DMS53 treated with DMSO at 0.1 percent for 48 hours (cell line): ENCODE measurements at regions not wholly inside any gene's neighbourhood (a gene's known extent, or its start where the extent isn't known, plus 50 kb on each side); places are given as distances from the start of the nearest gene placed in this dataset.
A peak's percentile ranks its signal among the peaks of the same experiment; 100 is the strongest.
"Not testable (repeated sequence)": the region's sequence is repeated elsewhere in the genome, so short reads cannot be mapped to it uniquely, and the experiment has no call there.

Experiments used
- DNase-seq: peaks from one replicate; lab custom pipeline; 2025; ENCODE audit not compliant: unreplicated experiment; lab: John Stamatoyannopoulos, UW

DNA sequence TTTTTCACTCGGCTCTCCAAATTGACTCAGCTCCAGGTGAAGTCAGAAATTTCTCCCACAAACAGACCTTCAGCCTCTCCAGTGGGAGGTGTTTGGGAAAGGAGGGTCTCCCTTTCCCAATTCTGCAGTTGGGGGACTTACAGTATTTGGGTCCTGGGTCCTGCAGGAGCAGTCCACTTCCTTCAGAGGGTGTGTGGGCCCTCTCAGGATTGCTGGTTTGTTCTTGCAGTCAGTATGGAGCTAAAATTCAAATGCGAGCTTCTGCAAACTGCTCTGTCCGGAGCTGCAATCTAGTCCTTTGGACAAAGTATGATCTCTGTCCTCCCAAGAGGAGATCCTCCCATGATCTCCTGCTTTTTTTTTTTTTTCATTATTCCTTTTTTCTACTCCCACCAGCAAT is 87.9 kb upstream of the MSTN start:
- DNase-seq: no peak

- DNase-seq: no peak
These were observed 87.4 kb upstream of the MSTN start for GRCh38 chr2:190149908-190150307.

- no peak for DNase-seq
These were observed 86.7 kb upstream of the MSTN start for GRCh38 chr2:190149200-190149599.

DNA sequence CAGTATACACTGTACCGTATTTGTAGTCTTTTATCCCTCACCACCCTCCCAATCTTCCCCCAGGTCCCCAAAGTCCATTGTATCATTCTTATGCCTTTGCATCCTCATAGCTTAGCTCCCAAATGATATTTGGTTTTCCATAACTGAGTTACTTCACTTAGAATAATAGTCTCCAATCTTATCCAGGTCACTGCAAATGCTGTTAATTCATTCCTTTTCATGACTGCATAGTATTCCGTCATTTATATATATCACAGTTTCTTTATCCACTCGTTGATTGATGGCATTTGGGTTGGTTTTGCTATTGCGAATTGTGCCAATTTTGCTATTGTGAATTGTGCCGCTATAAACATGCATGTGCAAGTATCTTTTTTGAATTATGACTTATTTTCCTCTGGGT is 83.6 kb upstream of the MSTN start:
- DNase-seq: not testable (repeated sequence)

DNA sequence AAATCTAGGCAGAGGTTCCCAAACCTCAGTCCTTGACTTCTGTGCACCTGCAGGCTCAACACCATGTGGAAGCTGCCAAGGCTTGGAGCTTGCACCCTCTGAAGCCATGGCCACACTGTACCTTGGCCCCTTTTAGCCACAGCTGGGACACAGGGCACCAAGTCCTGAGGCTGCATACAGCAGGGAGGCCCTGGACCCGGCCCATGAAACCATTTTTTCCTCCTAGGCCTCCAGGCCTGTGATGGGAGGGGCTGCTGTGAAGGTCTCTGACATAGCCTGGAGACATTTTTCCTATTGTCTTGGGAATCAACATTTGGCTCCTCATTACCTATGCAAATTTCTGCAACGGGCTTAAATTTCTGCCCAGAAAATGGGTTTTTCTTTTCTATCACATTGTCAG is 77.9 kb upstream of the MSTN start:
- not testable (repeated sequence) for DNase-seq

DNA sequence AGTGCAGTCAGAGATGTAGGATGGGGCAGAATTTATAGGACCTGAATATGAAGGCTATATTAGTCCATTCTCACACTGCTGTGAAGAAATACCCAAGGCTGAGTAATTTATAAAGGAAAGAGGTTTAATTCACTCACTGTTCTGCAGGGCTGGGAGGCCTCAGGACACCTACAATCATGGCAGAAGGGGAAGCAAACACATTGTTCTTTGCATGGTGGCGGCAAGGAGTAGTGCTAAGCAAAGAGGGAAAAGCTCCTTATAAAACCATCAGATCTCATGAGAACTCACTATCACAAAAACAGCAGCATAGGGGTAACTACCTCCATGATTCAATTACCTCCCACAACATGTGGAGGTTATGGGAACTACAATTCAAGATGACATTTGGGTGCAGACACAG is 76.8 kb upstream of the MSTN start:
- DNase-seq: no peak

GRCh38 chr2:190138032-190138431 is 75.5 kb upstream of the MSTN start:
- no peak for DNase-seq

GRCh38 chr2:190137561-190137960 is 75.0 kb upstream of the MSTN start:
- no peak for DNase-seq

DNA sequence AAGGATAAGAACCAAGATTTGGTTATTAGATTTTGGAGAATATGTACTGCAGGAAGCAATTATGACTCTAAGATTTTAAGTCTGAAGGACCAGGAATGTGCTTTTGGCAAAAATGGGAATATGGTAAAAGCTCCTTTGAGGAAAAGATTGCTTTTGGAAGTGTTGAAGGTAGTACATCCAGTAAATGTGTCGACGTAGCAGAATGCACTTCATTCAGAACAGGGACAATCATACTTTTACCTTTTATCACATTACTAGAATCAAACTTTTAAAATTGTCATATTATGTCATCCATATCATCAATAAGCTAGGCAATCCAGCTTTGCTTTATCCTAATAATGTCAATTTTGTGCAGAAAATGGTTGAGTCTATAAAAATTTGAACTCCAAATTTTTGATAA is 74.3 kb upstream of the MSTN start:
- no peak for DNase-seq

GRCh38 chr2:190136259-190136658 is 73.7 kb upstream of the MSTN start:
- peak; percentile 2 for DNase-seq

GRCh38 chr2:190129421-190130199 is 67.1 kb upstream of the MSTN start:
- DNase-seq: no peak

DNA sequence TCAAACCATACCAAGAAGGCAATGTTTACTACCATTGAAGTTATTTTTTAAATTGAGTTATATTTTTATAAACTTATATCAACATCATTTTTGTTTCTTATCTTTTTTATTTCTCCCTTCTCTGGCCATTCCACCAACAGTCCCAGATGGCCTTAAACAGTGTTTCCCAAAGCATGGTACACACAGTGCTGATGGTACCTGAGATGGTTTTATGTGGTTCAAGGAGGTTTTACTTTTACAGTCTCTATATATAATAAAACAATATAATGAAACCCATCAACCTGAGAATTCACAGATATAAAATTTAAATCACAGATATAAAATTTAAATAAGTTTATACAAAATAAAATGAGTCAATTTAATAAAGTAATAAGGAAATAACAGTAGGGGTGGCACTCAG is 65.1 kb upstream of the MSTN start:
- DNase-seq: no peak

- DNase-seq: no peak
These were observed 64.3 kb upstream of the MSTN start for GRCh38 chr2:190126798-190127197.

DNA sequence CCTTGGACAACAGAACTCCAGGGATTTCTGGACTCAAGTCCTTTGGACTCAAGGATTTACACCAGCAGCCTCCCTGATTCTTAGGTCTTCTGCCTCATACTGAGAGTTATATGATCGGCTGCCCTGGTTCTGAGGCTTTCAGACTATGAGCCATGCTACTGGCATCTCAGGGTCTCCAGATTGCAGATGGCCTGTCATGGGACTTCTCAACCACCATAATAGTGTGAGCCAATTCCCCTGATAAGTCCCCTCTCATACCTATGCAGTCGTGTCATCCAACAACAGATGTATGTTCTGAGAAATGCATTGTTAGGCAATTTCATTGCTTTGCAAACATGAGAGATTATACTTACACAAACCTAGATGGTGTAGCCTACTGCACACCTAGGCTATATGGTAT is 61.4 kb upstream of the MSTN start:
- DNase-seq: no peak

DNA sequence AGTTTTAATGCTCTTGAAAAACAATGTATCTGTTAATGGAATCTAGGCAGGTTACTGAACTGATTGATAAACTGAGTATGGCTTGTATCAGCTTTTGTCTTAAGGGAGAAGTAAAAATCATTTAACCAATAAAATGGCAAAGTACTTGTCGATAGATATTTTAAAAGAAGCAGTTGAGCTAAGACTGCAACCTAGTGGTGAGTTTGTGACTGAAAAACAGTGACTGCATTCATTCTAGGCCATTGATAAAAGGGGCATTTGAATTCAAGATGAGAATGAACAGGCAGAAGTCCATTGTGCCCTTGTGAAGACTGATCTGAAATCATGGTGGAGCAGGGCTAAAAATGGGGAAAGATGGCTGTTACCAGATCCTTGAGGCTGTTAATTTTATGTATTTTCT is 59.4 kb upstream of the MSTN start:
- DNase-seq: peak; percentile 10

DNA sequence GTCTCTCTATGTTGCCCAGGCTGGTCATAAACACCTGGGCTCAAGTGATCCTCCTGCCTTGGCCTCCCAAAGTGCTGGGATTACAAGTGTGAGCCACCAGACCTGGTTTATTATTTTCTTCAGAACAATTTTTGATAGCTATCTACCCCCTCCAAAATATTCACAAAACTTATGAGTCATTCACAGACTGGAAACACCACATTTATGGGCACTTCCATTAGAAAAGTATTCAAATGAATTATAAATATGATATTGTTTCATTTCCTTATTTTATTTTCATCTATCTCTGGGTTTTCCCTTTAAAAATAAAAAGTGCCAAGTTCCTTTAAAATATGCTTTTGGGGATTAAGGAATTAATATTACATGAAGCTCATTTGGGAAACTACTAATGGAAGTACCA is 58.8 kb upstream of the MSTN start:
- no peak for DNase-seq

DNA sequence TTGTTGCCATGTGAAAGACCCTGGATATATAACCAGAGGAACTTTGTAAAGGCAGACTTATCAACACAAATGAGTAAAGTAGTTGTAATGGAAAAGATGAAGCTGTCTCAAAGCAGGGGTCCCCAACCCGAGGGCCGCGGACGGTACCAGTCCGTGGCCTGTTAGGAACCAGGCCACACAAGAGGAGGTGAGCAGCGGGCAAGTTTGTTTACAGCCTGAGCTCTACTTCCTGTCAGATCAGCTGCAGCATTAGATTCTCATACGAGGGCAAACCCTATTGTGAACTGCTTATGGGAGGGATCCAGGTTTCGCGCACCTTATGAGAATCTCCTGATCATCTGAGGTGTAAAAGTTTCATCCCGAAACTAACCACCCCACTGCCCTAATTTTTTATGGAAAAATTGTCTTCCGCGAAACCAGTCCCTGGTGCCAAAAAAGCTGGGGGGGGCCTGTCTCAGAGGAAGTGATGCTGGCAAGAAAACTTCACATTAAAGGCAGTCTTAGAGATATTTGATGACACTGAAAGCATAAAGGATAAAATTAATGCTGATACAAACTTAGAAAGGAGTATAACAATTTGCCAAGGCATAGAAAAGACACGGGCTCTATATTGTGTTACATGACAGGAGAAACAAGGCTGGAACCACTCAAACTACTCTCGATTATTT is 57.5 kb upstream of the MSTN start:
- DNase-seq: no peak

- no peak for DNase-seq
These were observed 56.7 kb upstream of the MSTN start for GRCh38 chr2:190119257-190119656.

- DNase-seq: no peak
These were observed 54.8 kb upstream of the MSTN start for GRCh38 chr2:190117305-190117704.

GRCh38 chr2:190113000-190113399 is 50.5 kb upstream of the MSTN start:
- DNase-seq: no peak
